Caco-2 (cell line): ENCODE measurements at regions not wholly inside any gene's neighbourhood (a gene's known extent, or its start where the extent isn't known, plus 50 kb on each side); places are given as distances from the start of the nearest gene placed in this dataset.

ENCODE experiments used
- BruUV-seq: library from RNA; stranded (reverse); fragments of 400-500 nt; replicated peaks from 2 replicates; lab custom pipeline; 2021; lab: Mats Ljungman, UMichigan
- CTCF ChIA-PET: fragments of 300-600 bp; sonication (Branson Sonifier 250); formaldehyde crosslinking; loops from one replicate; lab custom pipeline; 2022; ENCODE audit warnings: antibody characterized with exemption; lab: Charles Lee
- POLR2A ChIA-PET: fragments of 300-600 bp; sonication (Branson Sonifier 250); formaldehyde crosslinking; loops from one replicate; lab custom pipeline; 2022; ENCODE audit warnings: antibody characterized with exemption; lab: Charles Lee
- DNase-seq, 2 experiments: peaks; one replicate each; pipeline versions ENCODE4 v3.0.0 to v3.0.0-alpha.2; 2020 to 2022
- H3K27me3 ChIP-seq: replicated peaks from 2 replicates; pipeline ENCODE4 v1.6.0; 2011; ENCODE audit warnings: low read length; ENCODE audit not compliant: control insufficient read depth, insufficient read depth
- H3K36me3 ChIP-seq: 2 replicates; pipeline ENCODE4 v1.5.1; 2011; ENCODE audit warnings: low read length; ENCODE audit not compliant: control insufficient read depth, insufficient read depth
- H3K4me1 ChIP-seq: fragments of 250-450 bp; sonication (Bioruptor Pico); 2 replicates; pipeline ENCODE4 v1.5.1; 2020; ENCODE audit warnings: mild to moderate bottlenecking
- H3K4me3 ChIP-seq: 2 replicates; pipeline ENCODE4 v1.5.1; 2011; ENCODE audit warnings: low read depth, mild to moderate bottlenecking, control low read depth, low read length
- H3K9me3 ChIP-seq: fragments of 250-450 bp; sonication (Bioruptor Pico); 2 replicates; pipeline ENCODE4 v1.5.1; 2020; ENCODE audit warnings: mild to moderate bottlenecking, moderate library complexity
- H3K27ac Mint-ChIP-seq: one replicate; pipeline ENCODE4 v1.8.0; 2022; ENCODE audit warnings: mixed read lengths; ENCODE audit not compliant: unreplicated experiment
- H3K27me3 Mint-ChIP-seq: one replicate; pipeline ENCODE4 v1.8.0; 2022; ENCODE audit warnings: mixed read lengths; ENCODE audit not compliant: insufficient read depth, unreplicated experiment
- H3K36me3 Mint-ChIP-seq: one replicate; pipeline ENCODE4 v1.8.0; 2022; ENCODE audit warnings: mild to moderate bottlenecking, mixed read lengths; ENCODE audit not compliant: insufficient read depth, unreplicated experiment
- H3K4me1 Mint-ChIP-seq: one replicate; pipeline ENCODE4 v1.8.0; 2022; ENCODE audit warnings: low read depth, mixed read lengths; ENCODE audit not compliant: unreplicated experiment
- H3K4me3 Mint-ChIP-seq: one replicate; pipeline ENCODE4 v1.8.0; 2022; ENCODE audit warnings: mild to moderate bottlenecking, moderate library complexity, mixed read lengths; ENCODE audit not compliant: unreplicated experiment
- H3K9me3 Mint-ChIP-seq: one replicate; pipeline ENCODE4 v1.8.0; 2022; ENCODE audit warnings: mixed read lengths; ENCODE audit not compliant: unreplicated experiment
- intact Hi-C: fragments of 100-400 bp; cut with micrococcal nuclease; formaldehyde crosslinking; loops from one replicate; pipeline ENCODE4 v1.10.0; 2022; ENCODE audit not compliant: unreplicated experiment
- TF ChIP-seq, protein P1 (sequence below), 2 experiments: fragments of 200-600 bp in 1 of 2; IDR thresholded peaks; 1 replicate in 1 of 2; 2 replicates in 1 of 2; pipeline versions ENCODE4 v1.5.1 to v1.8.0; 2011 to 2022; ENCODE audit warnings: antibody characterized with exemption in 1 of 2, control low read depth in 1 of 2, inconsistent platforms in 1 of 2, low read depth in 1 of 2, low read length in 1 of 2, mild to moderate bottlenecking in 1 of 2, moderate library complexity in 1 of 2; ENCODE audit not compliant: insufficient read depth in 1 of 2, severe bottlenecking in 1 of 2, unreplicated experiment in 1 of 2

DNA sequence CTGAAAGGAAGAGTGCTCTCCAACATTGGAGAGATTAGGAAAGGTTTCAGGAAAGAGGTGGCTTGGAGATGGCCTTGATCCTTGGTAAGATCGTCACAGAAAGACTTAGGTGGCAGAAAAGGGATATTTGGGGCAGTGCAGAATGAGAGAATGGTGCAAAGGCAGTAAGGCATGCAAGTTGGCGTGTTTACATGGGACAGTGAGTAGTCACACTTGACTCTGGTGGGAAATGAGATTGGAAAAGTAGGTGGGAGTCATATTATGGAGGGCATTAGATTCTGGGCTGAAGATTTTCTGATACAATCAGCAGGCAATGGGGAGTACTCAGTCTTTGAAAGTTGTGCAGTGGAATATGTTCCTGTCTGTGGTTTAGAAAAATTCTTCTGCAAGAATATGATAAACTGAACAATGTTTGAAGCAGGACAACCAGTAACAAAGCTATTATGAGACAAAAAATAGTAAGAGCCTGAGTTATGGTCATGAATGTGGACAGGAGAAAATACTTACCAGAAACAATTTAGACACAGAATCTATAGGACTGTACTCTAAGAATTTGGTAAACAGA lies 76.2 kb upstream of the ANKRD55 start:
- H3K4me1 Mint-ChIP-seq, result peaks cover 58% of the 10 kb centered on the region
- no peaks in the 10 kb centered on the region for H3K27me3 Mint-ChIP-seq
- no TSS peak for BruUV-seq
- no peak for DNase-seq
- H3K36me3 Mint-ChIP-seq, result peaks cover 14% of the 10 kb centered on the region
- Histone ChIP-seq H3K36me3 (no peaks in the 10 kb centered on the region), H3K27me3 (no peaks in the 10 kb centered on the region), H3K9me3 (peaks cover 17% of the 10 kb centered on the region), H3K4me1 (peaks cover 71% of the 10 kb centered on the region), H3K4me3 (no peak overlapping the region)
- H3K9me3 Mint-ChIP-seq, result peaks cover 29% of the 10 kb centered on the region
- H3K27ac Mint-ChIP-seq, result peak overlapping the region; percentile 31
- intact Hi-C loops, result loop anchor here (2.0 kb wide), 1 partner anchor 137 kb away; no protein-coding TSS in a partner anchor
- TF ChIP-seq, protein P1, sequence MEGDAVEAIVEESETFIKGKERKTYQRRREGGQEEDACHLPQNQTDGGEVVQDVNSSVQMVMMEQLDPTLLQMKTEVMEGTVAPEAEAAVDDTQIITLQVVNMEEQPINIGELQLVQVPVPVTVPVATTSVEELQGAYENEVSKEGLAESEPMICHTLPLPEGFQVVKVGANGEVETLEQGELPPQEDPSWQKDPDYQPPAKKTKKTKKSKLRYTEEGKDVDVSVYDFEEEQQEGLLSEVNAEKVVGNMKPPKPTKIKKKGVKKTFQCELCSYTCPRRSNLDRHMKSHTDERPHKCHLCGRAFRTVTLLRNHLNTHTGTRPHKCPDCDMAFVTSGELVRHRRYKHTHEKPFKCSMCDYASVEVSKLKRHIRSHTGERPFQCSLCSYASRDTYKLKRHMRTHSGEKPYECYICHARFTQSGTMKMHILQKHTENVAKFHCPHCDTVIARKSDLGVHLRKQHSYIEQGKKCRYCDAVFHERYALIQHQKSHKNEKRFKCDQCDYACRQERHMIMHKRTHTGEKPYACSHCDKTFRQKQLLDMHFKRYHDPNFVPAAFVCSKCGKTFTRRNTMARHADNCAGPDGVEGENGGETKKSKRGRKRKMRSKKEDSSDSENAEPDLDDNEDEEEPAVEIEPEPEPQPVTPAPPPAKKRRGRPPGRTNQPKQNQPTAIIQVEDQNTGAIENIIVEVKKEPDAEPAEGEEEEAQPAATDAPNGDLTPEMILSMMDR (IDR thresholded peaks at IDR 0.05; ENCODE audit: insufficient read depth in 1 of 2, low read depth in 1 of 2, low read length in 1 of 2, severe bottlenecking in 1 of 2, unreplicated experiment in 1 of 2), result no peak
- H3K4me3 Mint-ChIP-seq, result no peak overlapping the region
- POLR2A ChIA-PET, result no interaction called here
- CTCF ChIA-PET, result no interaction called here

DNA sequence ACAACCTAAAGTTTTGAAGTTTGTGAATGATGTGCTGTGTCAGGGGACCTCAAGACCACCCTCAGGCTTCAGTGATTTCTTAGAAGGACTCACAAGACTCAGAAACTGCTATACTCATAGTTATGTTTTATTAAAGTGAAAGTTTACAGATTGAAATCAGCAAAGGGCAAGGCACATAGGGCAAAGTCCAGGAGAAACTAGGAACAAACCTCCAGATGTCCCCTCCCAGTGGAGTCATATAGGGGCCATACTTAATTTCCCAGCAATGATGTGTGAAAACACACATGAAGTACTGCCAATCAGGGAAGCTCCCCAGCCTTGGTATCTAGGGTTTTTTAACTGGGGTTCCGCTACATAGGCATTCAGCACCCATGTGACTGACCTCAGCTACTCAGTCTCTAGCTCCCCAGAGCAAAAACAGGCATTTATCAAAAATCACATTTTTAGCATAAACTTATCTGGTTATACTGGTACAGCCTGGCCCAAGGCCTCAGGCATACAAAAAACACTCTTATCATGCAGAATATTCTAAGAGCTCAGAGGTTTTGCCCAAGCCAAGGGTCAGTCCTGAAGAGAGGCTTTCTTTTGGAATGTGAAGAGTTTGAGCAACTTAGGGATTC lies 74.7 kb upstream of the ANKRD55 start:
- ChIA-PET CTCF (interaction anchor here (0.5 to 1.2 kb wide), 2 partner anchors 37 to 158 kb away, joined by 3 to 8 read pairs; no protein-coding TSS in a partner anchor), POLR2A (no interaction called here)
- H3K36me3 ChIP-seq, result no peaks in the 10 kb centered on the region
- Mint-ChIP-seq H3K4me1 (peaks cover 48% of the 10 kb centered on the region), H3K9me3 (peaks cover 29% of the 10 kb centered on the region), H3K27ac (peak overlapping the region; percentile 62), H3K4me3 (no peak overlapping the region), H3K36me3 (peaks cover 14% of the 10 kb centered on the region), H3K27me3 (no peaks in the 10 kb centered on the region)
- peaks cover 62% of the 10 kb centered on the region for H3K4me1 ChIP-seq
- no peak overlapping the region for H3K4me3 ChIP-seq
- peaks cover 17% of the 10 kb centered on the region for H3K9me3 ChIP-seq
- no TSS peak for BruUV-seq
- intact Hi-C loops, result loop anchor here (2.0 kb wide), 1 partner anchor 139 kb away; no protein-coding TSS in a partner anchor
- TF ChIP-seq, protein P1 (IDR thresholded peaks at IDR 0.05; ENCODE audit: insufficient read depth in 1 of 2, low read depth in 1 of 2, low read length in 1 of 2, severe bottlenecking in 1 of 2, unreplicated experiment in 1 of 2), result no peak
- H3K27me3 ChIP-seq, result no peaks in the 10 kb centered on the region
- peak; percentile 64 to 79 for DNase-seq

DNA sequence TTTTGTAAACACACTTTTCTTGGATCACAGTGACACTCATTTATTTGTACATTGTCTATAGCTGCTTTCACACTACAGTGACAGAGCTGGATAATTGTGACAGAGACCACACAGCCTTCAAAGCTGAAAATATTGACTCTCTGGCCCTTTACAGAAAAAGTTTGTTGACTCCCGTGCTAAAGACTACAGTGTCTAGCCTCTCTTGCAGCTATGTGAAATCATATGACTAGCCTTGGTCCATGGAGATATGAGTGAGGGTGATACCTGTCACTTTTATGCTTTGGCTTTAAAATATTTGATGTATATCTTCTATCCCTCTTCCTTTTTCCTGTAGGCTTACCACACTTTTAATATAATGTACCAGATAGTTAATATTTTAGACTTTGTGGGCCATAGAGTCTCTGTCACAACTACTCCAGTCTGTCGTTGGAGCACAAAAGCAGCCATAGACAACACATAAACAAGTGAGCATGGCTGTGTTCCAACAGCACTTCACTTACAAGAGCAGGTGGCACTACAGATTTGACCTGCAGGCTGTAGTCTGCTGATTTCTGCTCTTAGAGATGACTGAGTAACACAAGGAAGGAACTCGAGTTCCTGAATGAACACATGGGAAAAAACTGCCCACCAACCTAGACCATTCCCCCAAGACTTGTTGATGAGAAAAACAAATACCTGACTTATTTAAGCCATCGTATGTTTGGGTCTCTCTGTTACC lies 73.5 kb upstream of the ANKRD55 start:
- intact Hi-C loops, result no loop called here
- peaks cover 29% of the 10 kb centered on the region for H3K9me3 Mint-ChIP-seq
- no peak for DNase-seq
- BruUV-seq, result no TSS peak
- peaks cover 17% of the 10 kb centered on the region for H3K9me3 ChIP-seq
- H3K27ac Mint-ChIP-seq, result no peak overlapping the region
- ChIA-PET CTCF (interaction anchor here (0.7 kb wide), 1 partner anchor 1953 kb away, joined by 4 read pairs; no protein-coding TSS in a partner anchor), POLR2A (no interaction called here)
- H3K36me3 Mint-ChIP-seq, result peaks cover 12% of the 10 kb centered on the region
- H3K4me3 Mint-ChIP-seq, result no peak overlapping the region
- no peaks in the 10 kb centered on the region for H3K27me3 Mint-ChIP-seq
- H3K4me1 ChIP-seq, result peaks cover 49% of the 10 kb centered on the region
- H3K36me3 ChIP-seq, result no peaks in the 10 kb centered on the region
- no peak overlapping the region for H3K4me3 ChIP-seq
- TF ChIP-seq, protein P1 (IDR thresholded peaks at IDR 0.05; ENCODE audit: insufficient read depth in 1 of 2, low read depth in 1 of 2, low read length in 1 of 2, severe bottlenecking in 1 of 2, unreplicated experiment in 1 of 2), result no peak
- no peaks in the 10 kb centered on the region for H3K27me3 ChIP-seq
- peaks cover 36% of the 10 kb centered on the region for H3K4me1 Mint-ChIP-seq
